Trophoblast cell (in vitro differentiated cells and primary cell): ENCODE measurements at regions not wholly inside any gene's neighbourhood (a gene's known extent, or its start where the extent isn't known, plus 50 kb on each side); places are given as distances from the start of the nearest gene placed in this dataset.

Source experiments
- DNase-seq, 2 donors: peaks; one replicate each; pipeline ENCODE4 v3.0.0-alpha.2; 2016
- H2AFZ ChIP-seq: 2 replicates; pipeline ENCODE4 v1.6.1; 2013; ENCODE audit warnings: low read length, moderate library complexity, mild to moderate bottlenecking; ENCODE audit not compliant: insufficient read depth, poor library complexity
- H2AK5ac ChIP-seq: 2 replicates; pipeline ENCODE4 v1.6.1; 2013; ENCODE audit warnings: mild to moderate bottlenecking, low read length
- H2BK120ac ChIP-seq: 2 replicates; pipeline ENCODE4 v1.6.1; 2013; ENCODE audit warnings: low read length, mild to moderate bottlenecking, moderate library complexity; ENCODE audit not compliant: insufficient read depth, poor library complexity
- H2BK12ac ChIP-seq: 2 replicates; pipeline ENCODE4 v1.6.1; 2013; ENCODE audit warnings: mild to moderate bottlenecking, low read length, moderate library complexity
- H2BK5ac ChIP-seq: 2 replicates; pipeline ENCODE4 v1.6.1; 2013; ENCODE audit warnings: low read length, low read depth, moderate library complexity, mild to moderate bottlenecking; ENCODE audit not compliant: poor library complexity
- H3K14ac ChIP-seq: 2 replicates; pipeline ENCODE4 v1.6.1; 2013; ENCODE audit warnings: mild to moderate bottlenecking, low read length
- H3K18ac ChIP-seq: 2 replicates; pipeline ENCODE4 v1.6.1; 2013; ENCODE audit warnings: mild to moderate bottlenecking, low read length
- H3K23ac ChIP-seq: 2 replicates; pipeline ENCODE4 v1.6.1; 2013; ENCODE audit warnings: low read length
- H3K27ac ChIP-seq: 2 replicates; pipeline ENCODE4 v1.5.1; 2013; ENCODE audit warnings: low read depth, mild to moderate bottlenecking, inconsistent platforms, low read length, moderate library complexity
- H3K27me3 ChIP-seq: 2 replicates; pipeline ENCODE4 v1.6.1; 2013; ENCODE audit warnings: inconsistent platforms, mild to moderate bottlenecking, low read length, moderate library complexity; ENCODE audit not compliant: insufficient read depth
- H3K36me3 ChIP-seq, 2 experiments: 1 replicate in 1 of 2; 2 replicates in 1 of 2; pipeline ENCODE4 v1.6.1; 2013; ENCODE audit warnings: low read length in 2 of 2, mild to moderate bottlenecking in 2 of 2, moderate library complexity in 1 of 2; ENCODE audit not compliant: insufficient read depth in 2 of 2, control insufficient read depth in 1 of 2
- H3K4ac ChIP-seq: 2 replicates; pipeline ENCODE4 v1.6.1; 2013; ENCODE audit warnings: low read depth, mild to moderate bottlenecking, low read length, moderate library complexity
- H3K4me1 ChIP-seq, 2 experiments: 1 replicate in 1 of 2; 2 replicates in 1 of 2; pipeline ENCODE4 v1.6.1; 2013; ENCODE audit warnings: low read length in 2 of 2, mild to moderate bottlenecking in 2 of 2, moderate library complexity in 1 of 2; ENCODE audit not compliant: insufficient read depth in 2 of 2, control insufficient read depth in 1 of 2
- H3K4me2 ChIP-seq: 2 replicates; pipeline ENCODE4 v1.6.1; 2013; ENCODE audit warnings: inconsistent platforms, mild to moderate bottlenecking, low read length, moderate library complexity
- H3K4me3 ChIP-seq: 2 replicates; pipeline ENCODE4 v1.5.1; 2013; ENCODE audit warnings: mild to moderate bottlenecking, low read depth, low read length, inconsistent platforms
- H3K79me1 ChIP-seq: one replicate; pipeline ENCODE4 v1.6.1; 2013; ENCODE audit warnings: low read length
- H3K79me2 ChIP-seq: 2 replicates; pipeline ENCODE4 v1.6.1; 2013; ENCODE audit warnings: low read length, mild to moderate bottlenecking; ENCODE audit not compliant: control insufficient read depth, insufficient read depth, poor library complexity
- H3K9ac ChIP-seq: 2 replicates; pipeline ENCODE4 v1.6.1; 2013; ENCODE audit warnings: mild to moderate bottlenecking, low read length
- H3K9me3 ChIP-seq: 2 replicates; pipeline ENCODE4 v1.6.1; 2013; ENCODE audit warnings: low read depth, mild to moderate bottlenecking, control low read depth, inconsistent platforms, low read length; ENCODE audit not compliant: insufficient read depth
- H4K12ac ChIP-seq: 2 replicates; pipeline ENCODE4 v1.6.1; 2013; ENCODE audit warnings: low read depth, mild to moderate bottlenecking, low read length, moderate library complexity
- H4K8ac ChIP-seq: 2 replicates; pipeline ENCODE4 v1.6.1; 2013; ENCODE audit warnings: low read depth, mild to moderate bottlenecking, low read length, moderate library complexity
- H4K91ac ChIP-seq: one replicate; pipeline ENCODE4 v1.6.1; 2013; ENCODE audit warnings: low read depth, mild to moderate bottlenecking, low read length, moderate library complexity
- WGBS: extraction: QIAGEN DNeasy Blood & Tissue Kit; methylation state at CpG from one replicate; pipeline ENCODE4 v1.1.7; 2013; ENCODE audit warnings: missing lambda C conversion rate; ENCODE audit not compliant: insufficient read length, insufficient coverage; ENCODE audit errors: extremely low coverage; 5-methylcytosine and 5-hydroxymethylcytosine counted together

DNA sequence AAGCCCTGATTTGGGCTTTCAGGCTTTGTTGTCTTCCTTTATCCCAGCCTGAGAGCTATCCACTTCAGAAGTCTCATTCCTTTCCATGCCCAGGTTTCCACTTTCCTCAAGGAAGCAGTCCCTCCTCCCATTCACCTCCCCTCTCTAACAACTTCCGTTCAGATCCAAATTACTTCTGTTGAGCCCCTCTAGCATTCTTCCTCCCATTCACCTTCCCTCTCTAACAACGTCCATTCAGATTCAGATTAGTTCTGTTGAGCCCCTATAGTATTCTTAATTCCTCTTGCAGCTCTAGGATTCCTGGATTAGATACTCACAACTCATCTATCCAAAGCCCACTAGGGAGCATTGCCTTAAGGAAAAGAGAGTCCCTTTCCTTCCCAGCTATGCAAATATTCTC, 216.8 kb downstream of the RAD51AP2 start:
- Histone ChIP-seq H3K27me3 (no peaks in the 10 kb centered on the region), H3K36me3 (no peaks in the 10 kb centered on the region), H3K9ac (no peak overlapping the region), H3K27ac (no peak overlapping the region), H4K8ac (no peak overlapping the region), H2BK12ac (no peak overlapping the region), H2AK5ac (no peak overlapping the region), H4K91ac (no peak overlapping the region), H3K14ac (no peak overlapping the region), H3K4me2 (no peak overlapping the region), H3K9me3 (no peaks in the 10 kb centered on the region), H3K4me1 (no peaks in the 10 kb centered on the region), H3K79me2 (no peaks in the 10 kb centered on the region), H3K4me3 (no peak overlapping the region), H2AFZ (no peak overlapping the region), H3K4ac (no peak overlapping the region), H3K79me1 (no peaks in the 10 kb centered on the region), H3K18ac (no peak overlapping the region), H3K23ac (no peak overlapping the region), H2BK120ac (no peak overlapping the region), H2BK5ac (no peak overlapping the region), H4K12ac (no peak overlapping the region)
- peak in 1 of 2 donors; percentile 5 for DNase-seq
- WGBS: no CpG with 5 or more reads among the region's 2 CpGs

DNA sequence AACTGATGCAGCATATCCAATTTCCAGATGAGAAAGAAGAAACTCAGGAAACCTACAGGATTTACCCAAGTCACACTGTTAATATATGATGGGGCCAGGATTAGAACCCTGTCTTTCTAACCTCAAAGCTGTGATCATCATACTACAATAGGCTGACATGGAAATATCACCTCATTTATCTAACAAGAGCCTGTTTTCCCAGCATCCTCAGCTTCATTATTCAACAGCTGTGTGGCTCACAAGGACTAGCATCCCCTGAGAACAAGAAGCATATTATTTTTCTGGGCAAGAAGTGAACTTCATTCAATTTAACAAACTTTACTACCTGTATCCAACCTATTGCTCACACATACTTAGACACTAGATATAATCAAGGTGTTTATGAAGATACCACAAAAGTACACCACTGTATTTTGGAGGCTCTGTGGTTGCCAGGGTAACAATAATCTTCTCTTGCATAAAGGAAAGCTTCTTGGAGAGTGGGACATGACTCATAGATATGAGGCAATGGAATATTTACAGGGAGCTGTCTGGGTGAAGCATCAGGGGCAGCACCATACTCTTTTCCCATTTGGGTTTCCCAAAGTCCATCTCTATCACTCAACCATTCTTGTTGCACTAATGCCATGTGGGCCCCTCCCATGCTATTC, 218.2 kb downstream of the RAD51AP2 start:
- no peak overlapping the region for H2BK5ac ChIP-seq
- H2BK12ac ChIP-seq: no peak overlapping the region
- H3K79me1 ChIP-seq: no peaks in the 10 kb centered on the region
- H3K9me3 ChIP-seq: no peaks in the 10 kb centered on the region
- H3K4me1 ChIP-seq: no peaks in the 10 kb centered on the region
- no peak overlapping the region for H2BK120ac ChIP-seq
- no peak overlapping the region for H3K4me3 ChIP-seq
- no peak overlapping the region for H3K18ac ChIP-seq
- H3K4me2 ChIP-seq: no peak overlapping the region
- H4K12ac ChIP-seq: no peak overlapping the region
- H3K4ac ChIP-seq: no peak overlapping the region
- H3K9ac ChIP-seq: no peak overlapping the region
- peak; percentile 60 to 92 for DNase-seq
- H3K36me3 ChIP-seq: no peaks in the 10 kb centered on the region
- no peak overlapping the region for H3K23ac ChIP-seq
- H3K79me2 ChIP-seq: no peaks in the 10 kb centered on the region
- no peak overlapping the region for H4K8ac ChIP-seq
- no peak overlapping the region for H2AFZ ChIP-seq
- H3K27me3 ChIP-seq: no peaks in the 10 kb centered on the region
- H2AK5ac ChIP-seq: no peak overlapping the region
- H4K91ac ChIP-seq: no peak overlapping the region
- H3K14ac ChIP-seq: no peak overlapping the region
- H3K27ac ChIP-seq: no peak overlapping the region

DNA sequence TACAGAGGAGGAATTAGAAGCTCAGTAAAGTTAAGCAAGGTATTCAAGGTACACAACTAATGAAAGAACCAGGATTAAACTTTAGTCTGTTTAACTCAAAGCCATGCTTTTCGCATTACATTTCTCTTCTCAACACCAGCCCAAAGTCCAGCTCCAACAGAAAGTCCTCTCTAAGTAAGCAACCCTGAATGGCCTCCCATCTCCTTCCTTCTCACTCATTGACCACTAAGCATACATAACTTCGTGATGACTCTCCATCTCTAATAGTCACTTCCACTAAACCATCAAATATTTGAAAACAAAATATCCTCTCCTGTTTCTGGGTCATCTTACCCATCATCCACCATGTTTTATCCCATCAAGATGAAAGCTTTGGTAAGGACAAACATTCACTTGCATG, 219.8 kb downstream of the RAD51AP2 start:
- Histone ChIP-seq H3K4me3 (no peak overlapping the region), H3K79me2 (no peaks in the 10 kb centered on the region), H3K9me3 (no peaks in the 10 kb centered on the region)

DNA sequence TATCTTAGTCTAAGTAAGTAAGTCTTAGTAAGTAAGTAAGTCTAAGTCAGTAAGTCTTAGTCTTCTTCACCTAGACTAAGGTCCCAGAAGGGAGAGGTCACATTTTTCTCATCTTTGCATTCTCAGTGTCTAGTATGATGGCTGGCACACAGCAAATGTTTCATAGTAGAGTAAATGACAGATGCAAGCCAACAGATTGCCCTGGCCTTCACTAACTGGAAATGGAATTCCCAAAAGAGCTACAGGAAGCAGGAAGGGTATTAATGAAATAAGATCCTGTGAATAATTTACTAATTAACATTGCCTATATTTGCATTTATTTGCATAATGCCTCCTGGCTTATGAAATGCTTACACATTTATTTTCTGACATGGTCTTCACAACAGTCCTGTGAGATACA, 221.6 kb downstream of the RAD51AP2 start:
- Histone ChIP-seq H2BK12ac (no peak overlapping the region), H3K14ac (no peak overlapping the region), H3K79me2 (no peaks in the 10 kb centered on the region), H3K9me3 (peaks cover 2% of the 10 kb centered on the region), H3K4me3 (no peak overlapping the region), H4K91ac (no peak overlapping the region), H3K23ac (no peak overlapping the region), H3K79me1 (no peaks in the 10 kb centered on the region), H3K27ac (no peak overlapping the region), H3K4ac (no peak overlapping the region), H3K27me3 (no peaks in the 10 kb centered on the region), H2AK5ac (no peak overlapping the region), H3K18ac (no peak overlapping the region), H3K4me2 (no peak overlapping the region), H2AFZ (no peak overlapping the region), H2BK120ac (no peak overlapping the region), H4K12ac (no peak overlapping the region), H3K9ac (no peak overlapping the region), H3K36me3 (no peaks in the 10 kb centered on the region), H2BK5ac (no peak overlapping the region), H3K4me1 (no peaks in the 10 kb centered on the region), H4K8ac (no peak overlapping the region)
- DNase-seq: no peak

More for the DNA sequence above, 219.8 kb downstream of the RAD51AP2 start:
- no peak overlapping the region for H2AK5ac ChIP-seq
- H3K14ac ChIP-seq: no peak overlapping the region
- H4K8ac ChIP-seq: no peak overlapping the region
- H2BK5ac ChIP-seq: no peak overlapping the region
- no peak overlapping the region for H2BK12ac ChIP-seq
- no peak overlapping the region for H3K27ac ChIP-seq
- no peak for DNase-seq
- no CpG with 5 or more reads among the region's 2 CpGs for WGBS
- H3K23ac ChIP-seq: no peak overlapping the region
- no peaks in the 10 kb centered on the region for H3K4me1 ChIP-seq
- H3K9ac ChIP-seq: no peak overlapping the region
- no peaks in the 10 kb centered on the region for H3K27me3 ChIP-seq
- no peak overlapping the region for H3K4me2 ChIP-seq
- no peak overlapping the region for H4K91ac ChIP-seq
- no peaks in the 10 kb centered on the region for H3K79me1 ChIP-seq
- H2BK120ac ChIP-seq: no peak overlapping the region
- H4K12ac ChIP-seq: no peak overlapping the region
- no peaks in the 10 kb centered on the region for H3K36me3 ChIP-seq
- H2AFZ ChIP-seq: no peak overlapping the region
- no peak overlapping the region for H3K4ac ChIP-seq
- no peak overlapping the region for H3K18ac ChIP-seq
